ENCODE measurements at regions not wholly inside any gene's neighbourhood (a gene's known extent, or its start where the extent isn't known, plus 50 kb on each side); places are given as distances from the start of the nearest gene placed in this dataset.

- Histone ChIP-seq H3K4me3 (ENCODE audit: low read length in 2 of 2) (no peak overlapping the region), H3K27me3 (ENCODE audit: control insufficient read depth in 1 of 2, insufficient read depth in 2 of 2, low read length in 1 of 2) (no peaks in the 10 kb centered on the region), H3K4me1 (ENCODE audit: control insufficient read depth in 1 of 2, insufficient read depth in 2 of 2, low read length in 2 of 2) (peaks cover 2 to 9% of the 10 kb centered on the region in 2 donors), H3K9me3 (ENCODE audit: control insufficient read depth, low read length) (no peaks in the 10 kb centered on the region), H3K36me3 (ENCODE audit: control insufficient read depth in 1 of 2, insufficient read depth in 2 of 2, low read length in 1 of 2) (no peaks in the 10 kb centered on the region), H3K27ac (ENCODE audit: low read depth in 1 of 2, low read length in 2 of 2) (no peak overlapping the region)
- ATAC-seq (ENCODE audit: low FRiP score) = no peak
- 70 to 75% methylated on average over 3 of the region's 3 CpGs for WGBS, 2 donors
- no peak for DNase-seq
- intact Hi-C loops (cut with DNase I) = no loop called here
These were observed 150.9 kb upstream of the IL12A start for GRCh38 chr3:159837725-159838124.

GRCh38 chr3:159838938-159839337 is 149.7 kb upstream of the IL12A start:
- Histone ChIP-seq H3K4me1 (ENCODE audit: control insufficient read depth in 1 of 2, insufficient read depth in 2 of 2, low read length in 2 of 2) (peaks cover 1 to 9% of the 10 kb centered on the region in 2 donors), H3K4me3 (ENCODE audit: low read length in 2 of 2) (no peak overlapping the region), H3K27me3 (ENCODE audit: control insufficient read depth in 1 of 2, insufficient read depth in 2 of 2, low read length in 1 of 2) (no peaks in the 10 kb centered on the region), H3K27ac (ENCODE audit: low read depth in 1 of 2, low read length in 2 of 2) (no peak overlapping the region), H3K36me3 (ENCODE audit: control insufficient read depth in 1 of 2, insufficient read depth in 2 of 2, low read length in 1 of 2) (no peaks in the 10 kb centered on the region), H3K9me3 (ENCODE audit: control insufficient read depth, low read length) (no peaks in the 10 kb centered on the region)
- 91 to 94% methylated on average over 2 of the region's 2 CpGs for WGBS, 2 donors
- DNase-seq (no peak), ATAC-seq (ENCODE audit: low FRiP score) (no peak)
- intact Hi-C loops (cut with DNase I) = no loop called here

- H3K4me1 ChIP-seq (ENCODE audit: control insufficient read depth in 1 of 2, insufficient read depth in 2 of 2, low read length in 2 of 2) = peaks cover 3 to 11% of the 10 kb centered on the region in 2 donors
- intact Hi-C loops (cut with DNase I) = no loop called here
- DNase-seq (no peak), ATAC-seq (ENCODE audit: low FRiP score) (peak; percentile 33)
- no peaks in the 10 kb centered on the region for H3K9me3 ChIP-seq (ENCODE audit: control insufficient read depth, low read length)
- no peaks in the 10 kb centered on the region for H3K36me3 ChIP-seq (ENCODE audit: control insufficient read depth in 1 of 2, insufficient read depth in 2 of 2, low read length in 1 of 2)
- 76 to 78% methylated on average over 30 of the region's 30 CpGs for WGBS, 2 donors
- no peak within 1 kb of the TSS for H3K4me3 ChIP-seq (ENCODE audit: low read length in 2 of 2)
- no peaks in the 10 kb centered on the region for H3K27me3 ChIP-seq (ENCODE audit: control insufficient read depth in 1 of 2, insufficient read depth in 2 of 2, low read length in 1 of 2)
- H3K27ac ChIP-seq (ENCODE audit: low read depth in 1 of 2, low read length in 2 of 2) = no peak within 1 kb of the TSS
These were observed 148.9 kb upstream of the IL12A start, which contains the start of gene SCHIP1 for GRCh38 chr3:159839561-159840379. Gene SCHIP1, plus strand, starts transcription at chr3:159839861.

- no peak overlapping the region for H3K27ac ChIP-seq (ENCODE audit: low read depth in 1 of 2, low read length in 2 of 2)
- H3K9me3 ChIP-seq (ENCODE audit: control insufficient read depth, low read length) = no peaks in the 10 kb centered on the region
- WGBS, 2 donors = 64 to 66% methylated on average over 3 of the region's 3 CpGs
- DNase-seq (no peak), ATAC-seq (ENCODE audit: low FRiP score) (no peak)
- H3K36me3 ChIP-seq (ENCODE audit: control insufficient read depth in 1 of 2, insufficient read depth in 2 of 2, low read length in 1 of 2) = no peaks in the 10 kb centered on the region
- H3K4me1 ChIP-seq (ENCODE audit: control insufficient read depth in 1 of 2, insufficient read depth in 2 of 2, low read length in 2 of 2) = peaks cover 5 to 14% of the 10 kb centered on the region in 2 donors
- intact Hi-C loops (cut with DNase I) = no loop called here
- H3K4me3 ChIP-seq (ENCODE audit: low read length in 2 of 2) = no peak overlapping the region
- no peaks in the 10 kb centered on the region for H3K27me3 ChIP-seq (ENCODE audit: control insufficient read depth in 1 of 2, insufficient read depth in 2 of 2, low read length in 1 of 2)
These were observed 147.8 kb upstream of the IL12A start for GRCh38 chr3:159840703-159841299.

- no peak for ATAC-seq (ENCODE audit: low FRiP score)
- no peak overlapping the region for H3K4me3 ChIP-seq (ENCODE audit: low read length in 2 of 2)
- 98% methylated on average over 1 of the region's 1 CpG for WGBS, 2 donors
These were observed 146.9 kb upstream of the IL12A start for GRCh38 chr3:159841766-159842165.

GRCh38 chr3:159843840-159844730 is 144.6 kb upstream of the IL12A start:
- WGBS, 2 donors = 32 to 38% methylated on average over 7 of the region's 7 CpGs
- DNase-seq = no peak
- Histone ChIP-seq H3K4me1 (ENCODE audit: control insufficient read depth in 1 of 2, insufficient read depth in 2 of 2, low read length in 2 of 2) (peaks cover 5 to 17% of the 10 kb centered on the region in 2 donors), H3K36me3 (ENCODE audit: control insufficient read depth in 1 of 2, insufficient read depth in 2 of 2, low read length in 1 of 2) (no peaks in the 10 kb centered on the region), H3K27ac (ENCODE audit: low read depth in 1 of 2, low read length in 2 of 2) (no peak overlapping the region), H3K4me3 (ENCODE audit: low read length in 2 of 2) (no peak overlapping the region), H3K9me3 (ENCODE audit: control insufficient read depth, low read length) (no peaks in the 10 kb centered on the region), H3K27me3 (ENCODE audit: control insufficient read depth in 1 of 2, insufficient read depth in 2 of 2, low read length in 1 of 2) (no peaks in the 10 kb centered on the region)
- intact Hi-C loops (cut with DNase I) = no loop called here
- ATAC-seq (ENCODE audit: low FRiP score) = no peak

More at GRCh38 chr3:159841766-159842165, 146.9 kb upstream of the IL12A start:
- Histone ChIP-seq H3K27me3 (ENCODE audit: control insufficient read depth in 1 of 2, insufficient read depth in 2 of 2, low read length in 1 of 2) (no peaks in the 10 kb centered on the region), H3K36me3 (ENCODE audit: control insufficient read depth in 1 of 2, insufficient read depth in 2 of 2, low read length in 1 of 2) (no peaks in the 10 kb centered on the region), H3K4me1 (ENCODE audit: control insufficient read depth in 1 of 2, insufficient read depth in 2 of 2, low read length in 2 of 2) (peaks cover 5 to 16% of the 10 kb centered on the region in 2 donors), H3K9me3 (ENCODE audit: control insufficient read depth, low read length) (no peaks in the 10 kb centered on the region), H3K27ac (ENCODE audit: low read depth in 1 of 2, low read length in 2 of 2) (no peak overlapping the region)
- DNase-seq = no peak
- intact Hi-C loops (cut with DNase I) = no loop called here

- no peak for DNase-seq
- intact Hi-C loops (cut with DNase I) = no loop called here
- Histone ChIP-seq H3K4me1 (ENCODE audit: control insufficient read depth in 1 of 2, insufficient read depth in 2 of 2, low read length in 2 of 2) (peaks cover 5 to 20% of the 10 kb centered on the region in 2 donors), H3K9me3 (ENCODE audit: control insufficient read depth, low read length) (no peaks in the 10 kb centered on the region), H3K27ac (ENCODE audit: low read depth in 1 of 2, low read length in 2 of 2) (peak overlapping the region in 1 of 2 donors; percentile 33), H3K4me3 (ENCODE audit: low read length in 2 of 2) (no peak overlapping the region), H3K36me3 (ENCODE audit: control insufficient read depth in 1 of 2, insufficient read depth in 2 of 2, low read length in 1 of 2) (no peaks in the 10 kb centered on the region), H3K27me3 (ENCODE audit: control insufficient read depth in 1 of 2, insufficient read depth in 2 of 2, low read length in 1 of 2) (no peaks in the 10 kb centered on the region)
- 70 to 71% methylated on average over 4 of the region's 4 CpGs for WGBS, 2 donors
- no peak for ATAC-seq (ENCODE audit: low FRiP score)
These were observed 143.8 kb upstream of the IL12A start for GRCh38 chr3:159844801-159845261.

- intact Hi-C loops (cut with DNase I) = no loop called here
- H3K36me3 ChIP-seq (ENCODE audit: control insufficient read depth in 1 of 2, insufficient read depth in 2 of 2, low read length in 1 of 2) = no peaks in the 10 kb centered on the region
- DNase-seq = no peak
These were observed 142.9 kb upstream of the IL12A start for GRCh38 chr3:159845737-159846136.

More at GRCh38 chr3:159845737-159846136, 142.9 kb upstream of the IL12A start:
- ATAC-seq (ENCODE audit: low FRiP score) = no peak
- Histone ChIP-seq H3K27me3 (ENCODE audit: control insufficient read depth in 1 of 2, insufficient read depth in 2 of 2, low read length in 1 of 2) (no peaks in the 10 kb centered on the region), H3K4me1 (ENCODE audit: control insufficient read depth in 1 of 2, insufficient read depth in 2 of 2, low read length in 2 of 2) (peaks cover 5 to 20% of the 10 kb centered on the region in 2 donors), H3K9me3 (ENCODE audit: control insufficient read depth, low read length) (no peaks in the 10 kb centered on the region), H3K4me3 (ENCODE audit: low read length in 2 of 2) (no peak overlapping the region), H3K27ac (ENCODE audit: low read depth in 1 of 2, low read length in 2 of 2) (no peak overlapping the region)
- 77 to 86% methylated on average over 3 of the region's 3 CpGs for WGBS, 2 donors
